Astrocyte (in vitro differentiated cells and primary cell): ENCODE measurements at regions not wholly inside any gene's neighbourhood (a gene's known extent, or its start where the extent isn't known, plus 50 kb on each side); places are given as distances from the start of the nearest gene placed in this dataset.

ENCODE experiments used
- DNase-seq: peaks from one replicate; pipeline ENCODE4 v3.0.0-alpha.2; 2010; ENCODE audit warnings: low read depth
- FAIRE-seq: peaks from 2 replicates; lab custom pipeline; 2011; peaks lifted over from hg19 to GRCh38; lab: Jason Lieb, UNC
- H2AFZ ChIP-seq: 2 replicates; pipeline ENCODE4 v1.6.0; 2012; ENCODE audit warnings: low read depth, low read length, inconsistent platforms
- H3K27ac ChIP-seq: 2 replicates; pipeline ENCODE4 v1.5.1; 2011; ENCODE audit warnings: low read depth, low read length, inconsistent platforms
- H3K27me3 ChIP-seq: 2 replicates; pipeline ENCODE4 v1.6.0; 2011; ENCODE audit warnings: low read length, inconsistent platforms; ENCODE audit not compliant: insufficient read depth
- H3K36me3 ChIP-seq: 2 replicates; pipeline ENCODE4 v1.5.1; 2011; ENCODE audit warnings: low read length, inconsistent platforms; ENCODE audit not compliant: insufficient read depth
- H3K4me1 ChIP-seq: 2 replicates; pipeline ENCODE4 v1.5.1; 2011; ENCODE audit warnings: low read length, inconsistent platforms; ENCODE audit not compliant: insufficient read depth
- H3K4me2 ChIP-seq: 2 replicates; pipeline ENCODE4 v1.6.0; 2012; ENCODE audit warnings: low read length, inconsistent platforms
- H3K4me3 ChIP-seq: 2 replicates; pipeline ENCODE4 v1.5.1; 2011; ENCODE audit warnings: low read depth, mild to moderate bottlenecking, low read length, inconsistent platforms; ENCODE audit not compliant: insufficient read depth
- H3K79me2 ChIP-seq: 2 replicates; pipeline ENCODE4 v1.6.0; 2012; ENCODE audit warnings: mild to moderate bottlenecking, low read length, inconsistent platforms; ENCODE audit not compliant: insufficient read depth
- H3K9ac ChIP-seq: 2 replicates; pipeline ENCODE4 v1.6.0; 2012; ENCODE audit warnings: mild to moderate bottlenecking, low read length, inconsistent platforms
- H3K9me3 ChIP-seq: 2 replicates; pipeline ENCODE4 v1.5.1; 2012; ENCODE audit warnings: low read depth, mild to moderate bottlenecking, low read length, inconsistent platforms; ENCODE audit not compliant: insufficient read depth
- H4K20me1 ChIP-seq: 2 replicates; pipeline ENCODE4 v1.6.0; 2012; ENCODE audit warnings: low read length, inconsistent platforms; ENCODE audit not compliant: insufficient read depth
- H3K27ac Mint-ChIP-seq: one replicate; pipeline ENCODE4 v1.8.0; 2021; ENCODE audit warnings: mild to moderate bottlenecking, mixed read lengths; ENCODE audit not compliant: unreplicated experiment
- H3K27me3 Mint-ChIP-seq: one replicate; pipeline ENCODE4 v1.8.0; 2021; ENCODE audit warnings: low read depth, mixed read lengths; ENCODE audit not compliant: unreplicated experiment
- H3K36me3 Mint-ChIP-seq: one replicate; pipeline ENCODE4 v1.8.0; 2021; ENCODE audit warnings: low read depth, mixed read lengths; ENCODE audit not compliant: unreplicated experiment
- H3K4me1 Mint-ChIP-seq: one replicate; pipeline ENCODE4 v1.8.0; 2021; ENCODE audit warnings: low read depth, mixed read lengths; ENCODE audit not compliant: unreplicated experiment
- H3K4me3 Mint-ChIP-seq: one replicate; pipeline ENCODE4 v1.8.0; 2021; ENCODE audit warnings: mild to moderate bottlenecking, moderate library complexity, mixed read lengths; ENCODE audit not compliant: unreplicated experiment
- H3K9me3 Mint-ChIP-seq: one replicate; pipeline ENCODE4 v1.8.0; 2021; ENCODE audit warnings: mild to moderate bottlenecking, mixed read lengths; ENCODE audit not compliant: unreplicated experiment
- EZH2 ChIP-seq: IDR thresholded peaks from 2 replicates; pipeline ENCODE4 v1.6.1; 2012; ENCODE audit warnings: mild to moderate bottlenecking, low read length, inconsistent platforms; ENCODE audit not compliant: insufficient read depth
- TF ChIP-seq, protein P1 (sequence below): IDR thresholded peaks from 2 replicates; pipeline ENCODE4 v1.5.1; 2011; ENCODE audit warnings: low read depth, mild to moderate bottlenecking, inconsistent platforms, low read length, moderate library complexity; ENCODE audit not compliant: insufficient read depth

DNA sequence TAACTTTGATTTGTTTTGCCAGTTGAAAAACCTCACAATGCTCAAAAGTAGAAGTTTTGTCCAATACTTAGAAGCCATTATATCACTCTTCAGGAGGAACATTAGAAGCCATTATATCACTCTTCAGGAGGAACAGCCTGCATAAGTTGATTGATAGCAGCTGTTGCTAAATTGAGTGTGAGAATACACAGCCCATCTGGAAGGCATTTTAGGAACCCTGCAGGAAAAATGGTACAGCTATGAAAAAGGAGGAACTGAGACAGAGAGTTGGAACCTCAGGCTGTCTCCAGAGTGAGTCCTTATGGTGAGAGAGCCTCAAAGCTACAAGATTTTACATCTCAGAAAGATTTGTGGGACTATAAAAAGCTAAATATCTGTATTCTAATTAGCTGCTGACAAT, 207.0 kb downstream of the MYRFL start:
- H3K27ac ChIP-seq = no peak overlapping the region
- H3K4me3 Mint-ChIP-seq = no peak overlapping the region
- no peaks in the 10 kb centered on the region for H3K9me3 ChIP-seq
- H2AFZ ChIP-seq = no peak overlapping the region
- no peak overlapping the region for H3K27ac Mint-ChIP-seq
- no peaks in the 10 kb centered on the region for H3K36me3 Mint-ChIP-seq
- no peaks in the 10 kb centered on the region for H4K20me1 ChIP-seq
- no peaks in the 10 kb centered on the region for H3K79me2 ChIP-seq
- no peaks in the 10 kb centered on the region for H3K4me1 ChIP-seq
- no peaks in the 10 kb centered on the region for H3K27me3 ChIP-seq
- H3K4me2 ChIP-seq = no peak overlapping the region
- no peaks in the 10 kb centered on the region for H3K27me3 Mint-ChIP-seq
- no peak for FAIRE-seq
- peaks cover 3% of the 10 kb centered on the region for H3K4me1 Mint-ChIP-seq
- H3K9me3 Mint-ChIP-seq = no peaks in the 10 kb centered on the region
- no peak overlapping the region for H3K4me3 ChIP-seq
- no peaks in the 10 kb centered on the region for H3K36me3 ChIP-seq
- TF ChIP-seq, protein P1, sequence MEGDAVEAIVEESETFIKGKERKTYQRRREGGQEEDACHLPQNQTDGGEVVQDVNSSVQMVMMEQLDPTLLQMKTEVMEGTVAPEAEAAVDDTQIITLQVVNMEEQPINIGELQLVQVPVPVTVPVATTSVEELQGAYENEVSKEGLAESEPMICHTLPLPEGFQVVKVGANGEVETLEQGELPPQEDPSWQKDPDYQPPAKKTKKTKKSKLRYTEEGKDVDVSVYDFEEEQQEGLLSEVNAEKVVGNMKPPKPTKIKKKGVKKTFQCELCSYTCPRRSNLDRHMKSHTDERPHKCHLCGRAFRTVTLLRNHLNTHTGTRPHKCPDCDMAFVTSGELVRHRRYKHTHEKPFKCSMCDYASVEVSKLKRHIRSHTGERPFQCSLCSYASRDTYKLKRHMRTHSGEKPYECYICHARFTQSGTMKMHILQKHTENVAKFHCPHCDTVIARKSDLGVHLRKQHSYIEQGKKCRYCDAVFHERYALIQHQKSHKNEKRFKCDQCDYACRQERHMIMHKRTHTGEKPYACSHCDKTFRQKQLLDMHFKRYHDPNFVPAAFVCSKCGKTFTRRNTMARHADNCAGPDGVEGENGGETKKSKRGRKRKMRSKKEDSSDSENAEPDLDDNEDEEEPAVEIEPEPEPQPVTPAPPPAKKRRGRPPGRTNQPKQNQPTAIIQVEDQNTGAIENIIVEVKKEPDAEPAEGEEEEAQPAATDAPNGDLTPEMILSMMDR = no peak
- no peak for TF ChIP-seq EZH2
- no peak for DNase-seq
- H3K9ac ChIP-seq = no peak overlapping the region

DNA sequence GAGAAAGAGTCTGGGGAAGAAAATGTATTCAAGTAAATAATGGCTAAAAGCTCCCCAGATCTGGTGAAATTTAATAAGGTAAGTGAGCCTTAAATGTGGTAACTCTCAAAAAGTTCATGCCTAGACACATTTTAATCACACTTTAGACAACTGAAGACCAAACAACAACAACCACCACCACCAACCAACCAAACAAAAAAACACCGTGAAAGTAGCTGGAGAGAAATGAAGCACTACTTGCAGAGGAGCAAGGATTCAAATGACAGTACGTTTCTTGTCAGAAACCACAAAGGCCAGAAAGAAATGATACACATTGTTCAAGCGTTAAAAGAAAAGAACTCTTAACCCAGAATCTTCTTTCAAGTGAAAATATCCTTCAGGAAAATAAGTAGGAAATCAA, 208.3 kb downstream of the MYRFL start:
- Histone ChIP-seq H3K4me2 (no peak overlapping the region), H2AFZ (no peak overlapping the region), H3K36me3 (no peaks in the 10 kb centered on the region), H3K9me3 (no peaks in the 10 kb centered on the region), H3K4me1 (no peaks in the 10 kb centered on the region), H3K79me2 (no peaks in the 10 kb centered on the region), H3K27me3 (no peaks in the 10 kb centered on the region), H3K9ac (no peak overlapping the region), H4K20me1 (no peaks in the 10 kb centered on the region), H3K27ac (no peak overlapping the region), H3K4me3 (no peak overlapping the region)
- TF ChIP-seq EZH2 = no peak
- TF ChIP-seq, protein P1 = no peak
- no peak for DNase-seq
- Mint-ChIP-seq H3K36me3 (no peaks in the 10 kb centered on the region), H3K4me1 (peaks cover 3% of the 10 kb centered on the region), H3K9me3 (no peaks in the 10 kb centered on the region), H3K27me3 (no peaks in the 10 kb centered on the region), H3K27ac (no peak overlapping the region), H3K4me3 (no peak overlapping the region)
- no peak for FAIRE-seq

DNA sequence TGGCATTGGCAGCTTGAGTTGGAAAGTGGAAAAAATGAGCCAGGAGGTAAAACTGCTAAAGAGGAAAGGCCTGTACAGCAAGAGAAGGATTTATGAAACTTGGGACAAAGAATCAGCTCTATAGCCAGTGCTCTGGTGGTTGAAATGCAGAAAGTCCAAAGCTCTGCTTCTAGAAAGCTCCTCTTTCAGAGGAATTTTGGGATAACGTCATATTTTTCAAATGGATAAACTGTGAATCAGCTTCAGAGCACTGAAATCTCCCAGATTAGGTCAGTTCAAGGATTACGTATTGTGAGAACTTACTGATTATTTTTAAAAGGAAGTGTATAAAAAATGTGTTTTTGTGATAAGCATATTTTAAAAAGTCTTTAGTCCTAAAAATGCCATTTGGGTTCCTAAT, 203.1 kb upstream of the CNOT2 start:
- H3K9ac ChIP-seq = peak overlapping the region; percentile 49
- H3K36me3 ChIP-seq = no peaks in the 10 kb centered on the region
- no peak for TF ChIP-seq EZH2
- TF ChIP-seq, protein P1 = no peak
- no peaks in the 10 kb centered on the region for H3K27me3 ChIP-seq
- H3K4me1 ChIP-seq = no peaks in the 10 kb centered on the region
- no peaks in the 10 kb centered on the region for H3K79me2 ChIP-seq
- no peaks in the 10 kb centered on the region for H3K9me3 ChIP-seq
- no peaks in the 10 kb centered on the region for H3K27me3 Mint-ChIP-seq
- no peak overlapping the region for H3K27ac Mint-ChIP-seq
- H3K4me3 Mint-ChIP-seq = no peak overlapping the region
- H2AFZ ChIP-seq = no peak overlapping the region
- H3K4me1 Mint-ChIP-seq = peaks cover 15% of the 10 kb centered on the region
- H3K4me2 ChIP-seq = no peak overlapping the region
- peak overlapping the region; percentile 54 for H3K27ac ChIP-seq
- H4K20me1 ChIP-seq = no peaks in the 10 kb centered on the region
- FAIRE-seq (no peak), DNase-seq (peak; percentile 36)
- H3K36me3 Mint-ChIP-seq = no peaks in the 10 kb centered on the region
- no peaks in the 10 kb centered on the region for H3K9me3 Mint-ChIP-seq
- no peak overlapping the region for H3K4me3 ChIP-seq
